Activated CD8-positive, alpha-beta memory T cell treated with anti-CD3 and anti-CD28 coated beads, Interleukin-2, amount 50 U/mL, for 4 hours (primary cell): ENCODE measurements at regions not wholly inside any gene's neighbourhood (a gene's known extent, or its start where the extent isn't known, plus 50 kb on each side); places are given as distances from the start of the nearest gene placed in this dataset.

Source experiments
- DNase-seq: peaks from one replicate; pipeline ENCODE4 v3.0.0-alpha.2; 2020

DNA sequence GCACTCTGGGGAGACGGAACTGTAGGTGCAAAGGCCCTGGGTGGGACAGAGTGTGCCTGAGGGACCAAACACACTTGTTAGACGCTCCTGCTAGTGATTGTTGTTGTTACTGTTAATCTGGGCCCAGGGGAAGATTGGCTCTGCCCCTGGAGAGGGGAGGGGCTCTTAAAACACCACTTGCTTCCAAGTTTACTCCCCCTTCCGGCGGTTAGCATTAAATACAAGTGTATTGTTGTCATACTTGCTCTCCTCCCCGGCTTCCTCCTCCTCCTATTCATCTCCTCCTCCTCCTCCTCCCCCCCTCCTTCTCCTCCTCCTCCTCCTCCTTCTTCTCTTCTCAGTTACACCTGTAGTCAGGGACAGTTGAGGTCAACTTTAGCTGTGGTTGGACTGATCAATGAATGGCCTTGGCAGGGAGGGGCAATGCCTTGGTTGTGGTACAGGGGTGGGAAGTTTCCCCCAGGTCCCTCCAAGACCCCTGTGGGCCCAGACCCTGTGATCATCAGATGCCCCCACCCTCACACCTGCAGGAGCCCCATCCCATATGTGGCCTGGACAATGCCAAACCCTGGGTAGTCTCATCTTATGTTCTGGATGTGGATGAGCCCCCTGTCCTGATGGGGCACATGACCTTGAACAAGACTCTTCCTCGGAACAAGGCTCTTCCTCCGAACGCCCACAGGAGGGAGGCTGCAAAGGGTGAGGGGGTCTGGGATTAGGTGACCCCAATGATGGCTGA is 217.3 kb downstream of the PTPRU start:
- no peak for DNase-seq

GRCh38 chr1:29452463-29453230 is 216.3 kb downstream of the PTPRU start:
- DNase-seq = no peak

GRCh38 chr1:29451368-29451892 is 215.1 kb downstream of the PTPRU start:
- no peak for DNase-seq

GRCh38 chr1:29450591-29450990 is 214.3 kb downstream of the PTPRU start:
- DNase-seq = no peak

GRCh38 chr1:29448456-29449235 is 212.3 kb downstream of the PTPRU start:
- DNase-seq = no peak

DNA sequence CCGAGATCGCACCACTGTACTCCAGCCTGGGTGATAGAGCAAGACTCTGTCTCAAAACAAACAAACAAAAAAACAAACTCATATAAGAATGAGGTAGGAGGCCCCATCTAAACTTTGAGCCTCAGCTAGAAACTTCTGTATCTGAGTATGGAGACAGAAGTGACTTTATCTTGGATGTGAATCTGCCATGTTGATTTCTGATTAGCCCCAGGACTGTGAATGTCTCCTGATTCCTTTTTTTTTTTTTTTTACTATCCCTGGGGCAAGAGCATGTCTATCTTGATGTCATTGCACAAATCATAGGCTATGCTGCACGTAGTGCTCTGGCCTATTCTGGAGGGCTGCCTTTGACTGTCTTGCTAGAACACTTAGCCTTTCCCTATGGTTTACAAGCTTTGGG is 211.0 kb downstream of the PTPRU start:
- no peak for DNase-seq

- no peak for DNase-seq
These were observed 208.7 kb downstream of the PTPRU start for GRCh38 chr1:29444782-29445729.

- DNase-seq = no peak
These were observed 207.9 kb downstream of the PTPRU start for GRCh38 chr1:29444081-29444715.

DNA sequence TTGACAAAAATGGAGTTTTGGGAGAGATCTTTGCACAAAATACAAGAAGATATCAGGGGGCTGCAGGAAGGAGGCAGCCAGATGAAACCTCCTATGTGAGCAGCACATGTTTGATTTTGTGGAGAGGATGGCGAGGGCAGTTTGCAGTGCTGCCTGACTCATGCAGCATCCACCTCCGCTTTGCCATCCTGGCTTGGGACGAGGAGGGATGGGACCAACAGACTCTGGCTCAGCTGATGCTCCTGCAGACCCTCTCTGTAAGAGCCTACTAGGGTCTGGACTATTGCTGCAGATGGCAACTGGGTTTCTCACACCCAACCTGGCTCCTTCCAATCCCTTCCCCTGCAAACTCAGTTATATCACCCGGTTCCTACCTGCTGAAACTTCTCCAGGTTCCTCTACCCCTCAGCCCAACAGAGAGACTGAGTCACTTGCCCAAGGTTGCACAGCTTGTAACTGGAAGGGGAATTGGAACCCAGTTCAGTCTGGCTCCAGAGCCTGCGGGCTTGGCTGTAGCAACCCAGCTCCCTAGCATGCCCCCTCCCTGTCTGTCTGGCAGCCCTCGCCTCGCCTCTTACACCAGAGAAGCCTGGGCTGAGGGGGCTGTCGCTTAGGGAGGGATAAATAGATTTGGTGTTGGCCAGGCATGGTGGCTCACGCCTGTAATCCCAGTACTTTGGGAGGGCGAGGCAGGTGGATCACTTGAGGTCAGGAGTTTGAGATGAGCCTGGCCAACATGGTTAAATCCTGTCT is 205.8 kb downstream of the PTPRU start:
- DNase-seq = no peak

GRCh38 chr1:29439615-29440014 is 203.3 kb downstream of the PTPRU start:
- no peak for DNase-seq

GRCh38 chr1:29438991-29439390 is 202.7 kb downstream of the PTPRU start:
- DNase-seq = no peak

DNA sequence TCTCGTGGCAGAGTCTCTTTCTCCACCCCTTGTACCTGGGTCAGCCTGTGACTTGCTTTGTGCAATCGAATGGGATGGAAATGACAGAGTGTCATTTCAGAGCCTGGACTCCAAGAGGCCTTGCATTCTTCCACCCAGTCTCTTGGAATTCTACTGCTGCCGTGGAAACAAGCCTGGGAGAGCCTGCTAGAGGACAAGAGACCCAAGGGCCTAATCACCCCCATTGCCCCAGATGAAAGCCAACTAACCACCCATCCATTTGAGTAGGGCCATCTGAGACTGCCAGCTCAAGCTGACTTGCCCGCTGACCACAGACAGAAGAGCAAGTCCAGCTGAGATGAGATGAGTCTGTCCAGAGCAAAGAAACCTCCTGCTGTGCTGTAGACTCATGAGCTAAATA is 201.6 kb downstream of the PTPRU start:
- no peak for DNase-seq

- DNase-seq = no peak
These were observed 200.0 kb downstream of the PTPRU start for GRCh38 chr1:29436181-29436785.

DNA sequence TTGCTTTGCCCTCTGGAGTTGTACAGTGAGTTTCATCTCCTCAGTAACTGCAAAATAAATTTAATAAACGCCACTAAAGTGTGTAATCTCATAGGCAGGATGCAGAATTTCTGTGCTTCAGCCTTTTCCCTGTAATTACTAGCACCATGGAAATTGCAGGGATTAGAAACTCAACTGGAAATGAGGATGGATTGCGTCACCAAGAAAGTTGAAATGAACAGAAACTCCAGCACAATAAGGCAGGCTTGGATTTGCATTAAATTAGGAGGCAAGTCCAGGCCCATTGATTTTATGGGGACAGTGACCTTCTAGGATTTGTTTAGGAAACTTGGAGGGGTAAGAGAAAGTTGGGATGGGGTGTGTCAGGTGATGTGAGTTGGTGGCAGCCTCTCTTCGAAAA is 197.5 kb downstream of the PTPRU start:
- DNase-seq = no peak

DNA sequence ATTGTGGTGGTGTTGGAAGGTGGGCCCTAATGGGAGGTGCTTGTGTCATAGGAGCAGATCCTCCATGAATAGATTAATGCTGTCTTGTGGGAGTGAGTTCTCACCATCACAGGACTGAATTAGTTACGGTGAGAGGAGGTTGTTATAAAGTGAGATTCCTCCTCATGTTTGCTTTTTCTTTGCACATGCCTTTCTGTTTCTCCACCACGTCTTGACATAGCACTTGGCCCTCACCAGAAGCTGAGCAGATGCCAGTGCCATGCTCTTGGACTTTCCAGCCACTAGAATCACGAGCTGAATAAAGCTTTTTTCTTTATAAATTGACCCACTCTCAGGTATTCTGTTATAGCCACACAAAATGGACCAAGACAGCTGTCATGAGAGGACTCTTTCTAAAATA is 194.8 kb downstream of the PTPRU start:
- no peak for DNase-seq

- DNase-seq = no peak
These were observed 193.3 kb downstream of the PTPRU start for GRCh38 chr1:29429656-29430055.

GRCh38 chr1:29428997-29429396 is 192.7 kb downstream of the PTPRU start:
- no peak for DNase-seq

DNA sequence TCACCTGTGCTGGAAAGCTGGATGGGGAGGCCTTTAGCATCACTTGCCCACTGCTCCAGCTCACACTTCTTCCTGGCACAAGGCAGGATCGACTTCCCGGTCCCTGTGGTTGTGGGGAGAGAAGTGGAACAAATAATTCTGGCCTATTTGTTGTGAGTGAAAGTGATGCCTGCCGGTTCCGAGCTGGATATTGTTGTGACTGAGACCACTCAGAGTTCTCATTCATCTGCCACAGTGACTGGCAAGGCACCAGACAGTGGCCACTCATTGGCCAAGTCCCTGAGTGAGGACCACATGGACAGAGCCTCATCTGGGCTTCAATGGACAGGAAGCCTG is 191.9 kb downstream of the PTPRU start:
- no peak for DNase-seq

DNA sequence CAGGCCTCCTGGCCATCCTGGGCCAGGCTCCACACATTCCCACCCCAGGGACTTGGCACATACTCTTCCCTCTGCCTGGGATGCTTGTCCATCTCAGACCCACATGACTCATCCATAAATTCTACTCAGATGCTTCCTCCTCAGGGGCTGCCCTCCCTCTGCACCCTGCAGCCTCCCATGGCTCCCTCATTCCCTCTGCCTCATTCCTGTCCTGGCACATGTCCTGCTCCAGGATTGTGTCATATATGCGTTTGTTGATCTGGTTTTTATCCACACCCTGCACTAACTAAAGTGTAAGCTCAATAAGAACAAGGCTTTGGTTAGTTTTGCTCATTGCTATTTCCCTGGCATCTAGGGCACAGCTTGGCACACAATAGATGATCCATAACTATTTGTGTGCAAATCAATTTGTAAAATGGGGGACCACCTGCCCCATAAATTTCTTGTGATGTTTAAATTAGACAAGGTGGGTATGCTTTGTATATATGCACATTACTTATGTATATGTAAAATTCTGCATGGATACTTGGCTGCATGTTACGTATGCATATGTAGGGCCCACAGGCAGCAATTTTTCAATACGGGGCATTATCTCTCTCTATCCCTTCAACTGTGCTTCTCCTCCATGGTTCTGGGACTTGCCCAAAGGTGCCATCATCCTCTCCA is 191.4 kb downstream of the PTPRU start:
- DNase-seq = no peak

GRCh38 chr1:29426701-29427279 is 190.5 kb downstream of the PTPRU start:
- DNase-seq = no peak
